Endothelial cell (in vitro differentiated cells): ENCODE measurements at regions not wholly inside any gene's neighbourhood (a gene's known extent, or its start where the extent isn't known, plus 50 kb on each side); places are given as distances from the start of the nearest gene placed in this dataset.
A peak's percentile ranks its signal among the peaks of the same experiment; 100 is the strongest.

ENCODE experiments used
- DNase-seq: peaks from one replicate; pipeline ENCODE4 v3.0.0; 2021; ENCODE audit warnings: low spot score
- H3K27ac Mint-ChIP-seq: one replicate; pipeline ENCODE4 v1.8.0; 2021; ENCODE audit warnings: mixed read lengths, inconsistent platforms; ENCODE audit not compliant: unreplicated experiment
- H3K27me3 Mint-ChIP-seq: one replicate; pipeline ENCODE4 v1.8.0; 2021; ENCODE audit warnings: mild to moderate bottlenecking, moderate library complexity, mixed read lengths, inconsistent platforms; ENCODE audit not compliant: unreplicated experiment
- H3K36me3 Mint-ChIP-seq: one replicate; pipeline ENCODE4 v1.8.0; 2021; ENCODE audit warnings: mild to moderate bottlenecking, low read depth, mixed read lengths, inconsistent platforms; ENCODE audit not compliant: unreplicated experiment
- H3K4me1 Mint-ChIP-seq: one replicate; pipeline ENCODE4 v1.8.0; 2021; ENCODE audit warnings: mild to moderate bottlenecking, mixed read lengths, inconsistent platforms; ENCODE audit not compliant: unreplicated experiment
- H3K4me3 Mint-ChIP-seq: one replicate; pipeline ENCODE4 v1.8.0; 2021; ENCODE audit warnings: mild to moderate bottlenecking, mixed read lengths, inconsistent platforms; ENCODE audit not compliant: unreplicated experiment
- H3K9me3 Mint-ChIP-seq: one replicate; pipeline ENCODE4 v1.8.0; 2021; ENCODE audit warnings: mixed read lengths, inconsistent platforms; ENCODE audit not compliant: unreplicated experiment
- CTCF ChIP-seq: fragments of 200-600 bp; sonication (generic); IDR thresholded peaks from one replicate; pipeline ENCODE4 v1.5.0; 2021; ENCODE audit warnings: antibody characterized with exemption; ENCODE audit not compliant: unreplicated experiment

GRCh38 chr4:57430726-57431125 is 320.5 kb upstream of the IGFBP7 start:
- no peak for DNase-seq
- H3K36me3 Mint-ChIP-seq, result no peaks in the 10 kb centered on the region
- no peaks in the 10 kb centered on the region for H3K4me1 Mint-ChIP-seq
- H3K27me3 Mint-ChIP-seq, result no peaks in the 10 kb centered on the region
- H3K9me3 Mint-ChIP-seq, result no peaks in the 10 kb centered on the region
- no peak overlapping the region for H3K4me3 Mint-ChIP-seq
- H3K27ac Mint-ChIP-seq, result no peak overlapping the region
- TF ChIP-seq CTCF, result no peak

GRCh38 chr4:57426779-57427395 is 316.7 kb upstream of the IGFBP7 start:
- peak; percentile 57 for TF ChIP-seq CTCF
- H3K27ac Mint-ChIP-seq, result no peak overlapping the region
- DNase-seq, result peak; percentile 78

GRCh38 chr4:57425610-57426009 is 315.4 kb upstream of the IGFBP7 start:
- Mint-ChIP-seq H3K27me3 (no peaks in the 10 kb centered on the region), H3K4me3 (no peak overlapping the region), H3K27ac (no peak overlapping the region), H3K4me1 (peaks cover 5% of the 10 kb centered on the region), H3K36me3 (peaks cover 11% of the 10 kb centered on the region), H3K9me3 (no peaks in the 10 kb centered on the region)
- no peak for DNase-seq
- no peak for TF ChIP-seq CTCF

More at GRCh38 chr4:57426779-57427395, 316.7 kb upstream of the IGFBP7 start:
- no peaks in the 10 kb centered on the region for H3K27me3 Mint-ChIP-seq
- H3K4me1 Mint-ChIP-seq, result peaks cover 5% of the 10 kb centered on the region
- peaks cover 7% of the 10 kb centered on the region for H3K36me3 Mint-ChIP-seq
- no peak overlapping the region for H3K4me3 Mint-ChIP-seq
- H3K9me3 Mint-ChIP-seq, result no peaks in the 10 kb centered on the region

GRCh38 chr4:57424232-57424897 is 314.2 kb upstream of the IGFBP7 start:
- peaks cover 11% of the 10 kb centered on the region for H3K36me3 Mint-ChIP-seq
- DNase-seq, result no peak
- no peak overlapping the region for H3K4me3 Mint-ChIP-seq
- H3K27ac Mint-ChIP-seq, result no peak overlapping the region
- no peaks in the 10 kb centered on the region for H3K9me3 Mint-ChIP-seq
- no peak for TF ChIP-seq CTCF
- no peaks in the 10 kb centered on the region for H3K27me3 Mint-ChIP-seq
- H3K4me1 Mint-ChIP-seq, result peaks cover 5% of the 10 kb centered on the region

- Mint-ChIP-seq H3K27ac (no peak overlapping the region), H3K9me3 (no peaks in the 10 kb centered on the region)
These were observed 307.9 kb upstream of the IGFBP7 start for GRCh38 chr4:57418133-57418532.

More at GRCh38 chr4:57418133-57418532, 307.9 kb upstream of the IGFBP7 start:
- Mint-ChIP-seq H3K4me1 (no peaks in the 10 kb centered on the region), H3K36me3 (peaks cover 8% of the 10 kb centered on the region), H3K4me3 (no peak overlapping the region), H3K27me3 (no peaks in the 10 kb centered on the region)
- no peak for DNase-seq
- TF ChIP-seq CTCF, result no peak
